Gastroesophageal sphincter (tissue), 4 donors: ENCODE measurements at regions not wholly inside any gene's neighbourhood (a gene's known extent, or its start where the extent isn't known, plus 50 kb on each side); places are given as distances from the start of the nearest gene placed in this dataset.

ENCODE experiments used
- ATAC-seq: fragments of 150-250 bp; one replicate; pipeline ENCODE4 v1.9.1; 2016; ENCODE audit warnings: mild to moderate bottlenecking, moderate library complexity
- H3K27ac ChIP-seq, 4 donors: fragments of 200-600 bp; sonication (generic) in 3 of 4; 1 replicate in 3 of 4; 2 replicates in 1 of 4; pipeline ENCODE4 v1.5.1; 2016 to 2019
- H3K27me3 ChIP-seq: fragments of 200-600 bp; sonication (generic); one replicate; pipeline ENCODE4 v1.5.1; 2019
- H3K36me3 ChIP-seq, 2 donors: fragments of 200-600 bp; sonication (generic); one replicate each; pipeline ENCODE4 v1.5.1; 2019; ENCODE audit warnings: control low read depth in 1 of 2
- H3K4me1 ChIP-seq, 3 donors: fragments of 200-600 bp; sonication (generic); 1 replicate in 2 of 3; 2 replicates in 1 of 3; pipeline ENCODE4 v1.5.1; 2016 to 2019; ENCODE audit warnings: control low read depth in 2 of 3
- H3K4me3 ChIP-seq, 2 donors: fragments of 200-600 bp; sonication (generic); one replicate each; pipeline ENCODE4 v1.5.1; 2019; ENCODE audit warnings: mild to moderate bottlenecking in 1 of 2, moderate library complexity in 1 of 2
- H3K9me3 ChIP-seq, 3 donors: fragments of 200-600 bp; sonication (generic); one replicate each; pipeline ENCODE4 v1.5.1; 2017 to 2019; ENCODE audit warnings: control low read depth in 2 of 3
- CTCF ChIP-seq, 4 experiments: fragments of 200-600 bp in 2 of 4; fragments of 450-650 bp in 2 of 4; sonication (generic) in 1 of 4; IDR thresholded peaks; one replicate each; pipeline ENCODE4 v1.5.1; 2017 to 2019; ENCODE audit warnings: antibody characterized with exemption in 4 of 4, mild to moderate bottlenecking in 2 of 4, moderate library complexity in 2 of 4
- EP300 ChIP-seq: sonication (generic); formaldehyde crosslinking; IDR thresholded peaks from one replicate; pipeline ENCODE4 v1.6.1; 2017; ENCODE audit warnings: antibody characterized with exemption, mild to moderate bottlenecking
- POLR2A ChIP-seq, 2 donors: fragments of 450-650 bp; IDR thresholded peaks; one replicate each; pipeline ENCODE4 v1.6.1; 2017; ENCODE audit warnings: antibody characterized with exemption in 2 of 2, mild to moderate bottlenecking in 2 of 2, moderate library complexity in 1 of 2
- POLR2AphosphoS5 ChIP-seq: sonication (generic); formaldehyde crosslinking; IDR thresholded peaks from one replicate; pipeline ENCODE4 v1.6.1; 2017; ENCODE audit warnings: antibody characterized with exemption
- WGBS, 2 donors: methylation state at CpG; one replicate each; pipeline ENCODE4 v1.1.5; 2018; ENCODE audit warnings: low coverage in 1 of 2; 5-methylcytosine and 5-hydroxymethylcytosine counted together

GRCh38 chr17:12596961-12597360 is 68.7 kb upstream of the MYOCD start:
- no peak for TF ChIP-seq POLR2A (IDR thresholded peaks at IDR 0.05)
- TF ChIP-seq CTCF (IDR thresholded peaks at IDR 0.05), result no peak
- no peak for TF ChIP-seq POLR2AphosphoS5
- no peak for TF ChIP-seq EP300
- Histone ChIP-seq H3K27me3 (no peaks in the 10 kb centered on the region), H3K9me3 (no peaks in the 10 kb centered on the region), H3K27ac (no peak overlapping the region), H3K36me3 (no peaks in the 10 kb centered on the region), H3K4me1 (no peaks in the 10 kb centered on the region), H3K4me3 (no peak overlapping the region)
- ATAC-seq, result no peak
- WGBS, 2 donors, result 94 to 100% methylated on average over 2 to 11 of the region's 11 CpGs

GRCh38 chr17:12597895-12598294 is 67.8 kb upstream of the MYOCD start:
- Histone ChIP-seq H3K27ac (no peak overlapping the region), H3K9me3 (no peaks in the 10 kb centered on the region), H3K4me1 (no peaks in the 10 kb centered on the region), H3K4me3 (no peak overlapping the region), H3K36me3 (no peaks in the 10 kb centered on the region), H3K27me3 (no peaks in the 10 kb centered on the region)
- 82 to 86% methylated on average over 3 of the region's 3 CpGs for WGBS, 2 donors
- no peak for ATAC-seq
- no peak for TF ChIP-seq POLR2A (IDR thresholded peaks at IDR 0.05)
- no peak for TF ChIP-seq POLR2AphosphoS5
- no peak for TF ChIP-seq CTCF (IDR thresholded peaks at IDR 0.05)
- TF ChIP-seq EP300, result no peak

- no peaks in the 10 kb centered on the region for H3K9me3 ChIP-seq
- no peaks in the 10 kb centered on the region for H3K4me1 ChIP-seq
- no peak overlapping the region for H3K4me3 ChIP-seq
- no peak for TF ChIP-seq POLR2A (IDR thresholded peaks at IDR 0.05)
- TF ChIP-seq EP300, result no peak
- no peak for TF ChIP-seq POLR2AphosphoS5
- TF ChIP-seq CTCF (IDR thresholded peaks at IDR 0.05), result no peak
- WGBS, 2 donors, result 58 to 83% methylated on average over 2 to 3 of the region's 3 CpGs
- H3K27me3 ChIP-seq, result no peaks in the 10 kb centered on the region
- H3K36me3 ChIP-seq, result no peaks in the 10 kb centered on the region
- ATAC-seq, result no peak
- H3K27ac ChIP-seq, result no peak overlapping the region
Measured at GRCh38 chr17:12599186-12599920, 66.3 kb upstream of the MYOCD start.

- Histone ChIP-seq H3K9me3 (no peaks in the 10 kb centered on the region), H3K4me1 (no peaks in the 10 kb centered on the region), H3K27ac (no peak overlapping the region), H3K4me3 (no peak overlapping the region), H3K36me3 (no peaks in the 10 kb centered on the region), H3K27me3 (no peaks in the 10 kb centered on the region)
- WGBS, 2 donors, result 71 to 89% methylated on average over 2 of the region's 2 CpGs
- TF ChIP-seq POLR2AphosphoS5, result no peak
- no peak for TF ChIP-seq POLR2A (IDR thresholded peaks at IDR 0.05)
- no peak for TF ChIP-seq CTCF (IDR thresholded peaks at IDR 0.05)
- TF ChIP-seq EP300, result no peak
- no peak for ATAC-seq
Measured at GRCh38 chr17:12600349-12600748, 65.3 kb upstream of the MYOCD start.

GRCh38 chr17:12603566-12603965 is 62.1 kb upstream of the MYOCD start:
- 89% methylated on average over 6 of the region's 6 CpGs; no CpG with 5 or more reads in 1 of the 2 donors for WGBS, 2 donors
- H3K4me1 ChIP-seq, result no peaks in the 10 kb centered on the region
- TF ChIP-seq CTCF (IDR thresholded peaks at IDR 0.05) (no peak), POLR2A (IDR thresholded peaks at IDR 0.05) (no peak), POLR2AphosphoS5 (no peak), EP300 (no peak)
- H3K27ac ChIP-seq, result no peak overlapping the region
- no peaks in the 10 kb centered on the region for H3K9me3 ChIP-seq
- ATAC-seq, result no peak
- H3K36me3 ChIP-seq, result no peaks in the 10 kb centered on the region
- no peak overlapping the region for H3K4me3 ChIP-seq
- no peaks in the 10 kb centered on the region for H3K27me3 ChIP-seq
